Aorta (tissue), 5 donors: ENCODE measurements at regions not wholly inside any gene's neighbourhood (a gene's known extent, or its start where the extent isn't known, plus 50 kb on each side); places are given as distances from the start of the nearest gene placed in this dataset.

Experiments used
- ATAC-seq: fragments of 200-7000 bp; cut with Tn5 transposase; one replicate; pipeline ENCODE4 v1.9.1; 2022; ENCODE audit warnings: moderate library complexity; ENCODE audit not compliant: low FRiP score
- DNase-seq, 2 donors: peaks; one replicate each; pipeline ENCODE4 v3.0.0-alpha.2; 2020
- H3K27ac ChIP-seq, 2 donors: one replicate each; pipeline ENCODE4 v1.5.1; 2013; ENCODE audit warnings: low read length in 2 of 2, mild to moderate bottlenecking in 2 of 2, moderate library complexity in 2 of 2, control low read depth in 1 of 2, inconsistent platforms in 1 of 2, low read depth in 1 of 2
- H3K27me3 ChIP-seq, 2 donors: one replicate each; pipeline ENCODE4 v1.6.1; 2013; ENCODE audit warnings: control low read depth in 1 of 2, low read length in 1 of 2, mild to moderate bottlenecking in 1 of 2, moderate library complexity in 1 of 2; ENCODE audit not compliant: insufficient read depth in 2 of 2, control insufficient read depth in 1 of 2
- H3K36me3 ChIP-seq, 2 donors: one replicate each; pipeline ENCODE4 v1.6.1; 2013; ENCODE audit warnings: control low read depth in 1 of 2, low read length in 1 of 2, mild to moderate bottlenecking in 1 of 2; ENCODE audit not compliant: insufficient read depth in 2 of 2, control insufficient read depth in 1 of 2
- H3K4me1 ChIP-seq, 2 donors: one replicate each; pipeline ENCODE4 v1.6.1; 2013; ENCODE audit warnings: low read length in 2 of 2, control low read depth in 1 of 2, mild to moderate bottlenecking in 1 of 2, moderate library complexity in 1 of 2; ENCODE audit not compliant: insufficient read depth in 2 of 2, control insufficient read depth in 1 of 2
- H3K4me3 ChIP-seq, 2 donors: one replicate each; pipeline ENCODE4 v1.5.1; 2013; ENCODE audit warnings: low read length in 2 of 2, control low read depth in 1 of 2, mild to moderate bottlenecking in 1 of 2
- H3K9me3 ChIP-seq: one replicate; pipeline ENCODE4 v1.6.1; 2013; ENCODE audit warnings: mild to moderate bottlenecking, low read length; ENCODE audit not compliant: control insufficient read depth
- WGBS, 2 donors: extraction: QIAGEN DNeasy Blood & Tissue Kit; methylation state at CpG; one replicate each; pipeline ENCODE4 v1.1.7; 2013; 5-methylcytosine and 5-hydroxymethylcytosine counted together
- intact Hi-C, 2 donors: fragments of 100-400 bp; cut with DNase I; formaldehyde crosslinking; loops; one replicate each; pipeline versions ENCODE4 v1.14.2 to v1.15.0; 2022
- donor health status: healthy with polysubstance abuse.
- donor health status: Bipolar disorder and iron deficiency.
- donor health status: DM: no; HTN: no; CAD: no.
- donor health status: DM: no; HTN: no; CAD: no.
- donor health status: DM: yes; HTN: yes; CAD: no.

DNA sequence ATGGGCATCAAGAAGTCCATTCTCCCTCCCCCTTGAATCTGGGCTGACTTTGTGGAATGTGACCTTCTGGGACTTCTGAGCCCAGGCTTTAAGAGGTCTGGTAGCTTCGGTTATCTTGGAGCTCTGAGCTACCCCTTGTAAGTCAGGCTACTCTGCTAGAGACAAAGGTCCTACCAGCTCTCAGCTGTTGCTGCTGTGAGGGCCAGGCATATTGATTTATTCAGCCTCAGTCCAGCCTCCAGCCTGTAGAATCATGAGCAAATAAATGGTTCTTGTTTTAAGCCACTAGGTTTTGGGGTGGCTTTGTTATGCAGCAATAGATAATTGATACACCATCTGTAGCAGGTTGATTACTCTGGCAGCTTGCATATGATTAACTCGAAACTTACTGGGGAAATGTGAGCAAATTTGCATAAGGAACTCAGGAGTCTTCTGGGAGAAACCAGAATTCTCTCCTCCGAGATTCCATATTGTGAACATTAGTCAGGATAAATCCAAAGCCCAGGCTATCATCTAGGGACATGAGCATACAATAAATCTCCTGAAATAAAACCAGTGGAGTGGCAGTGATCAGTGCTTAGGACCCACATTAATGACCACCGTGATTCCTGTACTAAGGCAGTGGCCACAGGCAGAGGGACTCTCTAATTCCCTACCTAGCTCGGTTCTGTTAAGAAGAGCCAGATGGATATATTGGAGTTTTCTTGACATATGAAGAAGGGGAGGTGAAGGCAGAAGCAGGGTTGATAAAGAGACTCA lies 336.1 kb downstream of the CDC5L start:
- ATAC-seq, result no peak

DNA sequence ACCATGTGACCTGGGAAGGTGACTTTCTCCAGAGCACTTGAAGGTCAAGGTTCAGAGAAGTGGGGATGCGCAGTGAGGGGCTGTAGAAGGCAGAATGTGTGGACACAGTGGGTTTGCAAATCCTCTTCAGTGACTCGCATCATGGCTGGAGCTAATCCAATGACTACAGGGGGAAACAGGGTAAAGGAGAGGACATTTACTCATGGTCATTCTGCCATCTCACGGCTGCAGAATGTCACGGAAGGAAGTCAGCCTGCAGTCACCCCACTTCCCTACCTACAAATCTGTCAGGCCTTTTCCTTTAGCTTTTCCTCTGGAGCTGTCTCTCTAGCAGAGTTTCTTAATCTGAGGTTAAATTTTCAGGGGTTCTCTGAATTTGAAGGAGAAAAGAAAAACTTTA lies 337.6 kb downstream of the CDC5L start:
- Histone ChIP-seq H3K4me3 (no peak overlapping the region), H3K27ac (no peak overlapping the region), H3K9me3 (no peaks in the 10 kb centered on the region), H3K4me1 (no peaks in the 10 kb centered on the region), H3K27me3 (no peaks in the 10 kb centered on the region), H3K36me3 (no peaks in the 10 kb centered on the region)
- ATAC-seq (no peak), DNase-seq (no peak)
- intact Hi-C loops, result no loop called here
- 70 to 74% methylated on average over 4 of the region's 4 CpGs for WGBS, 2 donors

More for the DNA sequence above, 336.1 kb downstream of the CDC5L start:
- no peak for DNase-seq
- Histone ChIP-seq H3K27me3 (no peaks in the 10 kb centered on the region), H3K4me3 (no peak overlapping the region), H3K27ac (no peak overlapping the region), H3K36me3 (no peaks in the 10 kb centered on the region), H3K9me3 (no peaks in the 10 kb centered on the region), H3K4me1 (no peaks in the 10 kb centered on the region)
- 80 to 83% methylated on average over 5 of the region's 5 CpGs for whole genome bisulfite sequencing, 2 donors
- intact Hi-C loops, result no loop called here

DNA sequence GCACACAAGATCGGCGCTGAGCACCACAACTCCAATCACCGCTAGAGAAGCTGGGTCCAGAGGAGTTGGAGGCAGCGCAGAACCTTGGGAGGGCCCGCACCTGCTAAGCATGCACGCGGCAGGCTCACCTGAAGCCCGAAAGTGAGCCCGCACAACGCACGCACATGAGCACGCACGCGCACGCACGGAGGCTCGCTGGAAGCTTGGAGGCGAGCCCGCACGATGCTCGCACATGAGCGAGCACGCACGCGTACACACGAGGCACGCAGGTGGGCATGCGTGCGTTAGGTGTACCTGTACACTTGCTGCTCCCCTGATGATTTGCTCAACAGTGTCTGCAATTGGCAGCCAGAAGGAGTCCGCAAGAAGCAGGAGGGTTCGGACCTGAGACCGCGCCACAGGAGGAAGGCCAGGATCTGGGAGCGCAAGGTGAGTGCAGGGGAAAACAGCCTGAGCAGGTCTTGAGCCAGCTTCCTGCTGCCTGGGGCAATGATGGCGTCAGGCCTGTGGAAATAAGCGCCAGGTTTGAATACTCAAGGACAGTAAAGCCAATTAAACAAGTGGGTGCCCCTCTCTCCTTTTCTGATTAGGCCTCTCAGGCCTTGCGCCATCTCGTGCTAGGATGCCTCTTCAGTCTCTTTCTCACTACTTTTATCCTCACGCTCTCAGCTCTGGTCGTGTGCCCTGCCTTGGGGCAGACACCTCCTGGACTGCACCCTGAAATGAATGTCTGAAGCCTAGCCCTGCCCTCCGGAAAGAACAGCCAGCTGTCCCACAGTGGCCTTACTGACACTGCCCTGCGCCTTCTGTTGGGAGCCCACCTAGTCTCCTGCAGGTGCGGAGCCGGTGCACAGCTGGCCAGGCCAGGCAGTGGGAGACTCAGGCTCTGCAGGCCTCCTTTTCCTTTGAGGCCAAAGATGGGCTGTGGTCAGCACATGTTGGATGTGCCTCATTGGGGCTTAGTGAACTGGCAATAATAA lies 340.4 kb downstream of the CDC5L start:
- DNase-seq (no peak), ATAC-seq (no peak)
- Histone ChIP-seq H3K9me3 (no peaks in the 10 kb centered on the region), H3K27me3 (no peaks in the 10 kb centered on the region), H3K27ac (no peak overlapping the region), H3K4me3 (no peak overlapping the region), H3K4me1 (no peaks in the 10 kb centered on the region), H3K36me3 (no peaks in the 10 kb centered on the region)
- WGBS, 2 donors, result 87% methylated on average over 44 of the region's 44 CpGs
- intact Hi-C loops, result no loop called here

DNA sequence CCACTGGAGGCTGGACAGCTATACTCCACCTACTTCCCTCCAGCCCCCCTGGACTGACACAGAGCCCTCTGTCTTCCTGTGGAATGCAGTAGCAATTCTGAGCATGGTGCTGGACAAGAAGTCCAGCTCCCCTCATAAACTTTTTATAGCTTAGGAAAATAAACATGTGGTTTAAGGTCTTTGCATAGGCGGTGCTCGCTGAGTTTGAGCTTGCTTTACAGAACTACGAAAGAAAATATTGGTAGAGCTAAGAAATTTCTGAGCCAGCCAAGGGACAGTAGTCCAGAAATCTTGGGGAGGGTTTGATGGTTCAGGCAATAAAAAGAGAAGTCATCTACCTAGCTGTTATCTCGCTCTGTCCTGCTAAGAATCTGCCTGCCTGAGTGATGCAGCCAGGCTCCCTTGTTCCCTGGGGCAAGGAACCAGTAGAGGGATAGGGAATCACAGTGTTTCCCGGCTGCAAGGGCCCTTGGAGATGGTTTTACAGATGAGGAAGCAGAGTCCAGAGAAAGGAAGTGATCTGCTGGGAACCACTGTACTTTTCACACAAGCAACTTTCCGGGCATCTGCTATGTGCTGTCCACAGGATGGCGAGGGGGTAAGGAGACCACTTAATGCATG lies 343.4 kb downstream of the CDC5L start:
- intact Hi-C loops, result no loop called here
- no peaks in the 10 kb centered on the region for H3K9me3 ChIP-seq
- H3K4me1 ChIP-seq, result no peaks in the 10 kb centered on the region
- DNase-seq, result no peak
- no peaks in the 10 kb centered on the region for H3K36me3 ChIP-seq
- no peaks in the 10 kb centered on the region for H3K27me3 ChIP-seq
- WGBS, 2 donors, result 65 to 69% methylated on average over 7 of the region's 7 CpGs
- ATAC-seq, result no peak
- no peak overlapping the region for H3K4me3 ChIP-seq
- no peak overlapping the region for H3K27ac ChIP-seq

DNA sequence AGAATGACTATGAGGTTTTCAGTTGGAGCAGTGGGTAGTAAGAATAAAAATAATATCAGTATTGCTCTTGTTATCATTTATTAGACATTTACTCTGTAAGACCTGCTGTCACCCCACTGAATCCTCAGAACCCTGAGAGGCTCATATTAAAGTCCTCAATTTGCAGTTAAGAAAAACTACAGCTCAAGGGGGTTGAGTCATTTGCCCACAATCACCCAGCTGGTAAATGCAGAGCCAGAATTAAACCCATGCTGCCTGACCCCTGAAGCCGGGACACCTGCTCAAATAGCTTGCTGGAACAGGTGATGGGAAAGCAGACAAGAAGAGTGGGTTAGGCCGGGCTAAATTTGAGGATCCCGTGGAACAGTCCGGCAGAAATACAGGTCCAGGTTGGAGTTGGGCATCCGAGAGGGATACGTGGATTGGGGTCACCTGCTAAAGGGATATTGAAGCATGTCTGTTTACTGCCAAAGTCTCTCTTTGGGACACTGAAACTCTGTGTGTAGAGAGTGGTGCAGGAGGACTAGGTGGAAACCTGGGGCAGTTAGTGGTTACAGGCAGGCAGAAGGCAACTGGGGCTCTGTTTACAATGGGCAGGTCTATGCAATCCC lies 344.1 kb downstream of the CDC5L start:
- DNase-seq, result no peak
- Histone ChIP-seq H3K36me3 (no peaks in the 10 kb centered on the region), H3K4me1 (no peaks in the 10 kb centered on the region), H3K9me3 (no peaks in the 10 kb centered on the region), H3K4me3 (no peak overlapping the region), H3K27ac (no peak overlapping the region), H3K27me3 (no peaks in the 10 kb centered on the region)
- ATAC-seq, result no peak
- intact Hi-C loops, result no loop called here
- WGBS, 2 donors, result 98 to 99% methylated on average over 6 of the region's 6 CpGs

DNA sequence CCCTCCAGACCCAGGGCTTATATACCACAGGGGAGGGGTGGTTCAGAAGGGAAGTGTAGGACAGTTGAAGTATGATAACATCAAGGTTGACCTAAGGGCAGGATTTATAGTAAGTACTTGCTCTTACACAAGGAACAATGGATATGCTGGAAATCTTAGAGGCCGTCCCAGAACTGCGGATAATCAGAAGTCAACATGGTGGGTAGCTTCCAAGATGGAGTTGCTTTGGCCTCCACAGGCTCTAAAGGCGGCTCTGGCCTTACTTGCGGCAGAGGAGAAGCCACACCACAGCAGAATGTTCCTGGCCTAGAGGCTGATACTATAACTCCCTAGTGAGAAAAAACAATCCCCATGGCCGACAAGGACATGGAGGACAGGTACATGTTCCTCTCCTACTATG lies 344.7 kb downstream of the CDC5L start:
- intact Hi-C loops, result no loop called here
- H3K27me3 ChIP-seq, result no peaks in the 10 kb centered on the region
- H3K27ac ChIP-seq, result no peak overlapping the region
- 94 to 96% methylated on average over 5 of the region's 5 CpGs for WGBS, 2 donors
- ATAC-seq (no peak), DNase-seq (no peak)
- no peaks in the 10 kb centered on the region for H3K4me1 ChIP-seq
- H3K9me3 ChIP-seq, result no peaks in the 10 kb centered on the region
- H3K36me3 ChIP-seq, result no peaks in the 10 kb centered on the region
- H3K4me3 ChIP-seq, result no peak overlapping the region

DNA sequence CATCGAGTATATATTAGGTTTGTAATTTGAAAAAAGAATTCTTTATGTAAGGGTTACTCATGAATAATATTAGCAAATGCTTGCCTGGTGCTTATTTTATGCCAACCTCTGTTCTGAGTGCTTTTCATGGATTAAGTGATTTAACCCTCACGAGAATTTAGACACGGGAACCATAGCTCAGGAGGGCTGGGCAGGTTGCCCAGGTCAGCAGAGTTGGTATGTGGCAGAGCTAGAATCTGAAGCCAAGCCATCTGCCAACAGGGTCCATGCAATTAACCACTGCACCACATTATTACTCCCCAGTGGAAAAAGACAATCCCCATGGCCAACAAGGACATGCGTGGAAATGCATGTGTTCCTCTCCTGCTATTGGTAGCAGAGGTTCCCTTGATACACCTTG lies 345.6 kb downstream of the CDC5L start:
- no peaks in the 10 kb centered on the region for H3K36me3 ChIP-seq
- DNase-seq, result no peak
- WGBS, 2 donors, result 28 to 33% methylated on average over 4 of the region's 4 CpGs

DNA sequence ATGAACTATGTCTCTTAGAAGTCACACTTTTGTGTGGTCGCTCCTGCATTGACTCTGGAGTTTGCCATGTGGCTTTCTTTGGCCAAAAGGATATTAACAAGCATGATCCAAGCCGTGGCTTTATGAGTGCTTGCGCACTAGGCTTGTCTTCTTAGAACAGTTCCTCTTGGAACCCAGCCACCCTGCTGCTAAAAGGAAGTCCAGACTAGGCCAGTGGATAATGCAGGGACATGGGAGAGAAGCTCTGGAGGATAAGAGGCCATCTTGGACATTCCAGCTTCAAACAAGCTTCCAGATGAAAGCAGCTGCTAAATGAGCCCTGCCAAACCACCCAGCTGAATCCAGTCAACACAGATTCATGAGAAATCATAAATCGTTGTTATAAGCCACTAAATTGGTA lies 346.4 kb downstream of the CDC5L start:
- Histone ChIP-seq H3K4me1 (no peaks in the 10 kb centered on the region), H3K36me3 (no peaks in the 10 kb centered on the region), H3K27ac (no peak overlapping the region), H3K4me3 (no peak overlapping the region), H3K9me3 (no peaks in the 10 kb centered on the region), H3K27me3 (no peaks in the 10 kb centered on the region)
- 83 to 85% methylated on average over 4 of the region's 4 CpGs for WGBS, 2 donors
- ATAC-seq (no peak), DNase-seq (peak in 1 of 2 donors; percentile 64)
- intact Hi-C loops, result no loop called here

More for the DNA sequence above, 345.6 kb downstream of the CDC5L start:
- no peaks in the 10 kb centered on the region for H3K4me1 ChIP-seq
- H3K27me3 ChIP-seq, result no peaks in the 10 kb centered on the region
- no peak overlapping the region for H3K4me3 ChIP-seq
- H3K27ac ChIP-seq, result no peak overlapping the region
- intact Hi-C loops, result no loop called here
- no peak for ATAC-seq
- H3K9me3 ChIP-seq, result no peaks in the 10 kb centered on the region
